ENCODE measurements at regions not wholly inside any gene's neighbourhood (a gene's known extent, or its start where the extent isn't known, plus 50 kb on each side); places are given as distances from the start of the nearest gene placed in this dataset.

GRCh38 chr1:168400139-168400538 lies 119.5 kb downstream of the TBX19 start:
- Histone ChIP-seq H3K9me3 (ENCODE audit: low read length) (no peaks in the 10 kb centered on the region), H3K4me1 (ENCODE audit: low read length) (no peaks in the 10 kb centered on the region), H3K9me2 (replicated peaks; ENCODE audit: insufficient read depth, low read length) (no peaks in the 10 kb centered on the region), H3K27ac (ENCODE audit: low read length) (no peak overlapping the region), H2AFZ (ENCODE audit: low read length) (no peak overlapping the region), H3K4me3 (ENCODE audit: low read length) (no peak overlapping the region), H3K9ac (ENCODE audit: low read length) (no peak overlapping the region), H3K36me3 (ENCODE audit: insufficient read depth, low read length) (no peaks in the 10 kb centered on the region), H3K27me3 (ENCODE audit: low read length) (no peaks in the 10 kb centered on the region), H3K79me2 (ENCODE audit: low read length) (no peaks in the 10 kb centered on the region), H3K4me2 (ENCODE audit: low read depth, low read length, poor library complexity, severe bottlenecking) (no peak overlapping the region), H4K20me1 (ENCODE audit: insufficient read depth, low read depth, low read length) (no peaks in the 10 kb centered on the region)
- no peak for DNase-seq

- no peak overlapping the region for H3K4me2 ChIP-seq (ENCODE audit: low read depth, low read length, poor library complexity, severe bottlenecking)
- no peaks in the 10 kb centered on the region for H3K27me3 ChIP-seq (ENCODE audit: low read length)
- no peaks in the 10 kb centered on the region for H3K9me2 ChIP-seq (replicated peaks; ENCODE audit: insufficient read depth, low read length)
- no peak overlapping the region for H3K9ac ChIP-seq (ENCODE audit: low read length)
- no peak overlapping the region for H3K27ac ChIP-seq (ENCODE audit: low read length)
- no peak overlapping the region for H2AFZ ChIP-seq (ENCODE audit: low read length)
- H3K4me3 ChIP-seq (ENCODE audit: low read length), result no peak overlapping the region
- H3K4me1 ChIP-seq (ENCODE audit: low read length), result no peaks in the 10 kb centered on the region
- DNase-seq, result no peak
- H3K9me3 ChIP-seq (ENCODE audit: low read length), result no peaks in the 10 kb centered on the region
- no peaks in the 10 kb centered on the region for H4K20me1 ChIP-seq (ENCODE audit: insufficient read depth, low read depth, low read length)
- no peaks in the 10 kb centered on the region for H3K36me3 ChIP-seq (ENCODE audit: insufficient read depth, low read length)
- no peaks in the 10 kb centered on the region for H3K79me2 ChIP-seq (ENCODE audit: low read length)
Measured at GRCh38 chr1:168397806-168398205, 117.1 kb downstream of the TBX19 start.

- H3K4me1 ChIP-seq (ENCODE audit: low read length), result no peaks in the 10 kb centered on the region
- H3K79me2 ChIP-seq (ENCODE audit: low read length), result no peaks in the 10 kb centered on the region
- H3K4me3 ChIP-seq (ENCODE audit: low read length), result no peak overlapping the region
- no peaks in the 10 kb centered on the region for H4K20me1 ChIP-seq (ENCODE audit: insufficient read depth, low read depth, low read length)
- H3K27ac ChIP-seq (ENCODE audit: low read length), result no peak overlapping the region
- no peaks in the 10 kb centered on the region for H3K9me2 ChIP-seq (replicated peaks; ENCODE audit: insufficient read depth, low read length)
- H2AFZ ChIP-seq (ENCODE audit: low read length), result no peak overlapping the region
- no peaks in the 10 kb centered on the region for H3K27me3 ChIP-seq (ENCODE audit: low read length)
- H3K9me3 ChIP-seq (ENCODE audit: low read length), result no peaks in the 10 kb centered on the region
- no peak for DNase-seq
- H3K36me3 ChIP-seq (ENCODE audit: insufficient read depth, low read length), result no peaks in the 10 kb centered on the region
- no peak overlapping the region for H3K9ac ChIP-seq (ENCODE audit: low read length)
- H3K4me2 ChIP-seq (ENCODE audit: low read depth, low read length, poor library complexity, severe bottlenecking), result no peak overlapping the region
Measured at GRCh38 chr1:168396940-168397684, 116.4 kb downstream of the TBX19 start.

GRCh38 chr1:168396508-168396907 lies 115.8 kb downstream of the TBX19 start:
- no peak overlapping the region for H2AFZ ChIP-seq (ENCODE audit: low read length)
- H4K20me1 ChIP-seq (ENCODE audit: insufficient read depth, low read depth, low read length), result no peaks in the 10 kb centered on the region
- no peaks in the 10 kb centered on the region for H3K79me2 ChIP-seq (ENCODE audit: low read length)
- no peaks in the 10 kb centered on the region for H3K9me3 ChIP-seq (ENCODE audit: low read length)
- no peak overlapping the region for H3K9ac ChIP-seq (ENCODE audit: low read length)
- H3K27ac ChIP-seq (ENCODE audit: low read length), result no peak overlapping the region
- H3K4me2 ChIP-seq (ENCODE audit: low read depth, low read length, poor library complexity, severe bottlenecking), result no peak overlapping the region
- no peaks in the 10 kb centered on the region for H3K27me3 ChIP-seq (ENCODE audit: low read length)
- H3K9me2 ChIP-seq (replicated peaks; ENCODE audit: insufficient read depth, low read length), result no peaks in the 10 kb centered on the region
- H3K36me3 ChIP-seq (ENCODE audit: insufficient read depth, low read length), result no peaks in the 10 kb centered on the region
- no peak overlapping the region for H3K4me3 ChIP-seq (ENCODE audit: low read length)
- DNase-seq, result no peak
- H3K4me1 ChIP-seq (ENCODE audit: low read length), result no peaks in the 10 kb centered on the region

GRCh38 chr1:168394858-168395257 lies 114.2 kb downstream of the TBX19 start:
- Histone ChIP-seq H3K9me2 (replicated peaks; ENCODE audit: insufficient read depth, low read length) (no peaks in the 10 kb centered on the region), H3K4me1 (ENCODE audit: low read length) (no peaks in the 10 kb centered on the region), H3K4me3 (ENCODE audit: low read length) (no peak overlapping the region), H3K9me3 (ENCODE audit: low read length) (no peaks in the 10 kb centered on the region), H3K79me2 (ENCODE audit: low read length) (no peaks in the 10 kb centered on the region), H3K4me2 (ENCODE audit: low read depth, low read length, poor library complexity, severe bottlenecking) (no peak overlapping the region), H4K20me1 (ENCODE audit: insufficient read depth, low read depth, low read length) (no peaks in the 10 kb centered on the region), H3K27ac (ENCODE audit: low read length) (no peak overlapping the region), H2AFZ (ENCODE audit: low read length) (no peak overlapping the region), H3K9ac (ENCODE audit: low read length) (no peak overlapping the region), H3K27me3 (ENCODE audit: low read length) (no peaks in the 10 kb centered on the region), H3K36me3 (ENCODE audit: insufficient read depth, low read length) (no peaks in the 10 kb centered on the region)
- no peak for DNase-seq

- no peak overlapping the region for H3K9ac ChIP-seq (ENCODE audit: low read length)
Measured at GRCh38 chr1:168392958-168393549, 112.4 kb downstream of the TBX19 start.

GRCh38 chr1:168391851-168392681 lies 111.4 kb downstream of the TBX19 start:
- no peak overlapping the region for H3K9ac ChIP-seq (ENCODE audit: low read length)
- H3K27me3 ChIP-seq (ENCODE audit: low read length), result no peaks in the 10 kb centered on the region
- no peaks in the 10 kb centered on the region for H3K9me2 ChIP-seq (replicated peaks; ENCODE audit: insufficient read depth, low read length)
- H3K36me3 ChIP-seq (ENCODE audit: insufficient read depth, low read length), result no peaks in the 10 kb centered on the region
- no peaks in the 10 kb centered on the region for H3K79me2 ChIP-seq (ENCODE audit: low read length)
- H4K20me1 ChIP-seq (ENCODE audit: insufficient read depth, low read depth, low read length), result no peaks in the 10 kb centered on the region
- H3K4me2 ChIP-seq (ENCODE audit: low read depth, low read length, poor library complexity, severe bottlenecking), result no peak overlapping the region
- no peaks in the 10 kb centered on the region for H3K9me3 ChIP-seq (ENCODE audit: low read length)
- DNase-seq, result no peak
- 0 out of 2 replicates have a peak, but pooled peaks cover 3% of the 10 kb centered on the region for H3K4me1 ChIP-seq (ENCODE audit: low read length)
- no peak overlapping the region for H3K4me3 ChIP-seq (ENCODE audit: low read length)
- no peak overlapping the region for H2AFZ ChIP-seq (ENCODE audit: low read length)
- H3K27ac ChIP-seq (ENCODE audit: low read length), result no peak overlapping the region

More at GRCh38 chr1:168392958-168393549, 112.4 kb downstream of the TBX19 start:
- Histone ChIP-seq H3K4me3 (ENCODE audit: low read length) (no peak overlapping the region), H3K9me2 (replicated peaks; ENCODE audit: insufficient read depth, low read length) (no peaks in the 10 kb centered on the region), H2AFZ (ENCODE audit: low read length) (no peak overlapping the region), H3K36me3 (ENCODE audit: insufficient read depth, low read length) (no peaks in the 10 kb centered on the region), H4K20me1 (ENCODE audit: insufficient read depth, low read depth, low read length) (no peaks in the 10 kb centered on the region), H3K27ac (ENCODE audit: low read length) (no peak overlapping the region), H3K27me3 (ENCODE audit: low read length) (no peaks in the 10 kb centered on the region), H3K4me1 (ENCODE audit: low read length) (no peaks in the 10 kb centered on the region), H3K4me2 (ENCODE audit: low read depth, low read length, poor library complexity, severe bottlenecking) (no peak overlapping the region), H3K79me2 (ENCODE audit: low read length) (no peaks in the 10 kb centered on the region), H3K9me3 (ENCODE audit: low read length) (no peaks in the 10 kb centered on the region)
- no peak for DNase-seq

GRCh38 chr1:168390271-168390670 lies 109.6 kb downstream of the TBX19 start:
- Histone ChIP-seq H3K9ac (ENCODE audit: low read length) (no peak overlapping the region), H3K79me2 (ENCODE audit: low read length) (no peaks in the 10 kb centered on the region), H3K4me2 (ENCODE audit: low read depth, low read length, poor library complexity, severe bottlenecking) (no peak overlapping the region), H3K4me1 (ENCODE audit: low read length) (0 out of 2 replicates have a peak, but pooled peaks cover 5% of the 10 kb centered on the region), H3K9me3 (ENCODE audit: low read length) (no peaks in the 10 kb centered on the region), H3K27ac (ENCODE audit: low read length) (no peak overlapping the region), H2AFZ (ENCODE audit: low read length) (no peak overlapping the region), H3K4me3 (ENCODE audit: low read length) (no peak overlapping the region), H3K36me3 (ENCODE audit: insufficient read depth, low read length) (no peaks in the 10 kb centered on the region), H3K27me3 (ENCODE audit: low read length) (no peaks in the 10 kb centered on the region), H4K20me1 (ENCODE audit: insufficient read depth, low read depth, low read length) (no peaks in the 10 kb centered on the region), H3K9me2 (replicated peaks; ENCODE audit: insufficient read depth, low read length) (no peaks in the 10 kb centered on the region)
- DNase-seq, result no peak
